ENCODE measurements at regions not wholly inside any gene's neighbourhood (a gene's known extent, or its start where the extent isn't known, plus 50 kb on each side); places are given as distances from the start of the nearest gene placed in this dataset.
"Not testable (repeated sequence)": the region's sequence is repeated elsewhere in the genome, so short reads cannot be mapped to it uniquely, and the experiment has no call there.

GRCh38 chr10:26939962-26940354, 79.2 kb upstream of the ABI1 start:
- no peaks in the 10 kb centered on the region for H3K36me3 ChIP-seq
- H3K4me3 ChIP-seq (replicated peaks in 1 of 3) = no peak overlapping the region
- 85 to 90% methylated on average over 8 of the region's 8 CpGs for WGBS, 2 donors
- no peaks in the 10 kb centered on the region for H3K27me3 ChIP-seq
- DNase-seq = no peak
- no peaks in the 10 kb centered on the region for H3K4me1 ChIP-seq
- intact Hi-C loops (cut with DNase I) = no loop called here
- H3K27ac ChIP-seq = no peak overlapping the region
- TF ChIP-seq POLR2A (IDR thresholded peaks at IDR 0.05) (no peak), CTCF (IDR thresholded peaks at IDR 0.05) (no peak)
- H3K9me3 ChIP-seq = no peaks in the 10 kb centered on the region

GRCh38 chr10:26939290-26939961, 78.7 kb upstream of the ABI1 start:
- intact Hi-C loops (cut with DNase I) = no loop called here
- Histone ChIP-seq H3K27me3 (no peaks in the 10 kb centered on the region), H3K4me1 (no peaks in the 10 kb centered on the region), H3K4me3 (replicated peaks in 1 of 3) (no peak overlapping the region), H3K27ac (no peak overlapping the region), H3K36me3 (no peaks in the 10 kb centered on the region), H3K9me3 (no peaks in the 10 kb centered on the region)
- 92 to 93% methylated on average over 21 to 22 of the region's 22 CpGs for whole genome bisulfite sequencing, 2 donors
- TF ChIP-seq POLR2A (IDR thresholded peaks at IDR 0.05) (no peak), CTCF (IDR thresholded peaks at IDR 0.05) (no peak)
- DNase-seq = no peak

- no peaks in the 10 kb centered on the region for H3K9me3 ChIP-seq
- H3K4me1 ChIP-seq = no peaks in the 10 kb centered on the region
- TF ChIP-seq CTCF (IDR thresholded peaks at IDR 0.05) = no peak
- TF ChIP-seq POLR2A (IDR thresholded peaks at IDR 0.05) = no peak
- H3K27me3 ChIP-seq = no peaks in the 10 kb centered on the region
- no peak overlapping the region for H3K4me3 ChIP-seq (replicated peaks in 1 of 3)
- 71 to 93% methylated on average over 4 of the region's 4 CpGs for WGBS, 2 donors
- intact Hi-C loops (cut with DNase I) = no loop called here
- H3K36me3 ChIP-seq = no peaks in the 10 kb centered on the region
- no peak for DNase-seq
- H3K27ac ChIP-seq = no peak overlapping the region
These were observed 77.8 kb upstream of the ABI1 start for GRCh38 chr10:26938578-26938977.

GRCh38 chr10:26937371-26937770, 76.6 kb upstream of the ABI1 start:
- Histone ChIP-seq H3K36me3 (no peaks in the 10 kb centered on the region), H3K9me3 (no peaks in the 10 kb centered on the region), H3K27ac (no peak overlapping the region), H3K27me3 (no peaks in the 10 kb centered on the region), H3K4me1 (no peaks in the 10 kb centered on the region), H3K4me3 (replicated peaks in 1 of 3) (no peak overlapping the region)
- WGBS, 2 donors = 81 to 100% methylated on average over 3 of the region's 3 CpGs
- TF ChIP-seq POLR2A (IDR thresholded peaks at IDR 0.05) = no peak
- no peak for TF ChIP-seq CTCF (IDR thresholded peaks at IDR 0.05)
- intact Hi-C loops (cut with DNase I) = no loop called here
- DNase-seq = no peak

- H3K9me3 ChIP-seq; H3K36me3 ChIP-seq; H3K27me3 ChIP-seq; DNase-seq; H3K27ac ChIP-seq; intact Hi-C loops (cut with DNase I); H3K4me3 ChIP-seq (replicated peaks in 1 of 3); H3K4me1 ChIP-seq: not testable (repeated sequence)
- 94 to 95% methylated on average over 11 of the region's 11 CpGs for WGBS, 2 donors
These were observed 73.4 kb upstream of the ABI1 start for GRCh38 chr10:26934190-26934589.

GRCh38 chr10:26932576-26932975, 71.8 kb upstream of the ABI1 start:
- no peaks in the 10 kb centered on the region for H3K9me3 ChIP-seq
- 76 to 85% methylated on average over 2 of the region's 2 CpGs for WGBS, 2 donors

More at GRCh38 chr10:26932576-26932975, 71.8 kb upstream of the ABI1 start:
- no peak overlapping the region for H3K27ac ChIP-seq
- no peak for TF ChIP-seq POLR2A (IDR thresholded peaks at IDR 0.05)
- TF ChIP-seq CTCF (IDR thresholded peaks at IDR 0.05) = no peak
- intact Hi-C loops (cut with DNase I) = no loop called here
- no peak for DNase-seq
- no peaks in the 10 kb centered on the region for H3K27me3 ChIP-seq
- no peak overlapping the region for H3K4me3 ChIP-seq (replicated peaks in 1 of 3)
- no peaks in the 10 kb centered on the region for H3K4me1 ChIP-seq
- no peaks in the 10 kb centered on the region for H3K36me3 ChIP-seq

Measured in thyroid gland (tissue), 4 donors.